GM12892 (cell line): ENCODE measurements at regions not wholly inside any gene's neighbourhood (a gene's known extent, or its start where the extent isn't known, plus 50 kb on each side); places are given as distances from the start of the nearest gene placed in this dataset.

Source experiments
- POLR2AphosphoS5 ChIP-seq: IDR thresholded peaks from 2 replicates; pipeline ENCODE4 v1.6.1; 2011; ENCODE audit warnings: low read depth, low read length, control low read depth
- TAF1 ChIP-seq: IDR thresholded peaks from 2 replicates; pipeline ENCODE4 v1.6.1; 2011; ENCODE audit warnings: low read depth, mild to moderate bottlenecking, control low read depth, low read length, borderline replicate concordance

GRCh38 chr2:54042341-54042740, 71.5 kb upstream of the PSME4 start:
- no peak for TF ChIP-seq POLR2AphosphoS5
- no peak for TF ChIP-seq TAF1
